ENCODE measurements at regions not wholly inside any gene's neighbourhood (a gene's known extent, or its start where the extent isn't known, plus 50 kb on each side); places are given as distances from the start of the nearest gene placed in this dataset.

DNA sequence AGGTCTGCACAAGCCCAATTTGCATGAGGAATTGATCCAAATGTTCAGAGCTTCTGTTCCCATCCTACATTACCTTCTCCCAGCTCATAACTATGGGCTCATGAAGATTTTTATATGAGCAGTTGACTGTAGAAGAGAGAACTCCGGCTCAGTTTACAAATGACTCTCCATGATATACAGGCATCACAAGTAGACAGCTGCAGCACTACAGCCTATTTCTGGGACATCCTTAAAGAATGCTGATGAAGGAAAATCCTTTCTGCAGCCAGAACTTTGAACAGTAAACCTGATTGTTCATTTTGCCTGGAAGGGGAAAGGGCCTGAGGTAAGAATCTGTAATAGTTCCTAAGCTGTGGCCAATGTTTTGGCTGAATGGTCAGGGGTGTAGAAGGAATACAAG, 174.1 kb upstream of the CXCL13 start:
- H3K4me3 ChIP-seq (ENCODE audit: low read depth in 1 of 3, low read length in 3 of 3) = no peak overlapping the region
- WGBS, 3 donors = 85 to 96% (median 91%) methylated on average over 1 of the region's 1 CpG
- no peaks in the 10 kb centered on the region for H3K4me1 ChIP-seq (ENCODE audit: control insufficient read depth in 3 of 3, insufficient read depth in 2 of 3, low read depth in 1 of 3, low read length in 2 of 3)
- peaks cover 0 to under 1% (median 0%) of the 10 kb centered on the region in 3 donors for H3K27me3 ChIP-seq (ENCODE audit: control insufficient read depth in 3 of 3, insufficient read depth in 3 of 3, low read length in 3 of 3)
- H3K36me3 ChIP-seq (ENCODE audit: control insufficient read depth in 3 of 3, insufficient read depth in 2 of 3, low read depth in 1 of 3, low read length in 3 of 3) = no peaks in the 10 kb centered on the region
- FAIRE-seq = no peak
- no peak overlapping the region for H3K27ac ChIP-seq (ENCODE audit: low read depth in 1 of 3, low read length in 2 of 3)
- DNase-seq = no peak
- H3K9me3 ChIP-seq (ENCODE audit: control insufficient read depth in 2 of 2, insufficient read depth in 1 of 2, low read depth in 1 of 2, low read length in 1 of 2) = no peaks in the 10 kb centered on the region

DNA sequence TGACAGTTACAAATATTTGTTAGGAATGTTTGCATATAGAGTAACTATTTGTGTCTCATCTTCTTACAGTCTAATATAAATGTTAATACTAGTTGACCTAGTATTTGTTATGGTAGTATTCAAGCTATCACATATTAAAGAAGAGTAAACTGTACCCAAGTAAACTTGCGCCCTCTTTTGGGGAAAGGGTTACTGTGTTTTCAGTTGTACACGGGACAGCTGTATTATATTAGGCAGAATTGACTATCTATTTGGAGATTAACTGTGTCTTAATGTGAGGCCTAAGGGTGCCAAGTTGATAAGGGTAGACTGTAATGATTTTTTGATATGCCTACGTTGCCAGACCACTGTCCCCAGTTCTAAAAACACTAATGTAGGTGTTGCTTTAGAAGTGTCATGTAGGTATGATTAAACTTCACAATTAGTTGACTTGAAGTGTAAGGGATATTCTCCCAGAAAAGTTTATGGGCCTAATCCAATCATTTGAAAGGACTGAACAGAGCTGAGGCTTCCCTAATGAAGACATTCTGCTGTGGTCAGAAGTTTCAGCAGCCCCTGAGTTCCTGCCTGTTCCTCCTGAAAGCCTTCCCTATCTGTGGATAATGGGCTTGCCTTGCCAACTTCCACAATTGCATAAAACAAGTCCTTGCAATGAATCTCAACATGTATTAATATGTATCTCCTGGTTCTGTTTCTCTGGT, 172.8 kb upstream of the CXCL13 start:
- H3K4me1 ChIP-seq (ENCODE audit: control insufficient read depth in 3 of 3, insufficient read depth in 2 of 3, low read depth in 1 of 3, low read length in 2 of 3) = no peaks in the 10 kb centered on the region
- 14 to 49% (median 28%) methylated on average over 3 of the region's 3 CpGs for WGBS, 3 donors
- no peaks in the 10 kb centered on the region for H3K9me3 ChIP-seq (ENCODE audit: control insufficient read depth in 2 of 2, insufficient read depth in 1 of 2, low read depth in 1 of 2, low read length in 1 of 2)
- no peak overlapping the region for H3K27ac ChIP-seq (ENCODE audit: low read depth in 1 of 3, low read length in 2 of 3)
- no peaks in the 10 kb centered on the region for H3K36me3 ChIP-seq (ENCODE audit: control insufficient read depth in 3 of 3, insufficient read depth in 2 of 3, low read depth in 1 of 3, low read length in 3 of 3)
- H3K4me3 ChIP-seq (ENCODE audit: low read depth in 1 of 3, low read length in 3 of 3) = no peak overlapping the region
- H3K27me3 ChIP-seq (ENCODE audit: control insufficient read depth in 3 of 3, insufficient read depth in 3 of 3, low read length in 3 of 3) = no peaks in the 10 kb centered on the region
- FAIRE-seq (no peak), DNase-seq (peak in 1 of 2 donors; percentile 47)

DNA sequence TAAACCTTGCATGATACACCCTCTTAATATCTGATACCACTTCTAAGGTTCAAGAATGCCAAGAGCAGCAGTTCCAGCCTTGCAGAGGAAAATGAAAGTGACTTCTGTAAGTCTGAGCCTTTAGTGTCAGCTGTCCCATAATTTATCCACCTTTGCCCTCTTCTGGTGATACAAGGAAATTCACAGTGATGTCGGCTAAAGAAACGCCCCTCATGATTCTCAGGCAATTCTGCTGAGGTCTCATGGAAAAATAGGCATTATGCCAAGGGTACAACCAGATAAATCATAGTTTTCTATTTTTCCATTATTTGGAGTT, 172.2 kb upstream of the CXCL13 start:
- Histone ChIP-seq H3K4me3 (ENCODE audit: low read depth in 1 of 3, low read length in 3 of 3) (no peak overlapping the region), H3K27ac (ENCODE audit: low read depth in 1 of 3, low read length in 2 of 3) (no peak overlapping the region), H3K4me1 (ENCODE audit: control insufficient read depth in 3 of 3, insufficient read depth in 2 of 3, low read depth in 1 of 3, low read length in 2 of 3) (no peaks in the 10 kb centered on the region), H3K27me3 (ENCODE audit: control insufficient read depth in 3 of 3, insufficient read depth in 3 of 3, low read length in 3 of 3) (no peaks in the 10 kb centered on the region), H3K36me3 (ENCODE audit: control insufficient read depth in 3 of 3, insufficient read depth in 2 of 3, low read depth in 1 of 3, low read length in 3 of 3) (no peaks in the 10 kb centered on the region), H3K9me3 (ENCODE audit: control insufficient read depth in 2 of 2, insufficient read depth in 1 of 2, low read depth in 1 of 2, low read length in 1 of 2) (no peaks in the 10 kb centered on the region)
- FAIRE-seq (peak; percentile 41), DNase-seq (peak; percentile 74 to 82)
- 0 to 3% (median 1%) methylated on average over 2 of the region's 2 CpGs for WGBS, 3 donors

GRCh38 chr4:77434299-77435092, 171.1 kb upstream of the CXCL13 start:
- Histone ChIP-seq H3K27me3 (ENCODE audit: control insufficient read depth in 3 of 3, insufficient read depth in 3 of 3, low read length in 3 of 3) (no peaks in the 10 kb centered on the region), H3K4me1 (ENCODE audit: control insufficient read depth in 3 of 3, insufficient read depth in 2 of 3, low read depth in 1 of 3, low read length in 2 of 3) (no peaks in the 10 kb centered on the region), H3K4me3 (ENCODE audit: low read depth in 1 of 3, low read length in 3 of 3) (no peak overlapping the region), H3K36me3 (ENCODE audit: control insufficient read depth in 3 of 3, insufficient read depth in 2 of 3, low read depth in 1 of 3, low read length in 3 of 3) (no peaks in the 10 kb centered on the region), H3K9me3 (ENCODE audit: control insufficient read depth in 2 of 2, insufficient read depth in 1 of 2, low read depth in 1 of 2, low read length in 1 of 2) (no peaks in the 10 kb centered on the region), H3K27ac (ENCODE audit: low read depth in 1 of 3, low read length in 2 of 3) (no peak overlapping the region)
- DNase-seq = no peak
- FAIRE-seq = no peak
- WGBS, 3 donors = 64 to 77% (median 74%) methylated on average over 10 of the region's 10 CpGs

DNA sequence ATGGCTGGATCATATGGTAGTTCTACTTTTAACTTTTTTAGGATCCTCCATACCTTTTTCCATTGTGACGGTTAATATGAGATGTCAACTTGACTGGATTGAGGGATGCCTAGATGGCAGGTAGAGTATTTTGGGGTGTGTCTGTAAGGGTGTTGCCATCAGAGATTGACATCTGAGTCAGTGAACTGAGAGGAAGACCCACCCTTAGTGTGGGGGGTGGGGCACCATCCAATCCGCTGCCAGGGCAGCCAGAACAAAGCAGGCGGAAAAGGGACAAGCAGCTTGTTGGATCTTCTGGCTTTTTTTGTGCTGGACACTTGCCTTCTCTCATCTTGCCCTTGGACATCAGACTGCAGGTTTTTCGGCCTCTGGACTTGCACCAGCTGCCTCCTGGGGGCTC, 168.5 kb upstream of the CXCL13 start:
- Histone ChIP-seq H3K4me3 (ENCODE audit: low read depth in 1 of 3, low read length in 3 of 3) (no peak overlapping the region), H3K27ac (ENCODE audit: low read depth in 1 of 3, low read length in 2 of 3) (no peak overlapping the region), H3K4me1 (ENCODE audit: control insufficient read depth in 3 of 3, insufficient read depth in 2 of 3, low read depth in 1 of 3, low read length in 2 of 3) (no peaks in the 10 kb centered on the region), H3K27me3 (ENCODE audit: control insufficient read depth in 3 of 3, insufficient read depth in 3 of 3, low read length in 3 of 3) (no peaks in the 10 kb centered on the region), H3K9me3 (ENCODE audit: control insufficient read depth in 2 of 2, insufficient read depth in 1 of 2, low read depth in 1 of 2, low read length in 1 of 2) (no peaks in the 10 kb centered on the region), H3K36me3 (ENCODE audit: control insufficient read depth in 3 of 3, insufficient read depth in 2 of 3, low read depth in 1 of 3, low read length in 3 of 3) (no peaks in the 10 kb centered on the region)
- DNase-seq = no peak
- no peak for FAIRE-seq
- WGBS, 3 donors = 94 to 97% (median 94%) methylated on average over 4 of the region's 4 CpGs

- no peak overlapping the region for H3K27ac ChIP-seq (ENCODE audit: low read depth in 1 of 3, low read length in 2 of 3)
- peaks cover 0 to 2% (median 0%) of the 10 kb centered on the region in 3 donors for H3K27me3 ChIP-seq (ENCODE audit: control insufficient read depth in 3 of 3, insufficient read depth in 3 of 3, low read length in 3 of 3)
- no peaks in the 10 kb centered on the region for H3K4me1 ChIP-seq (ENCODE audit: control insufficient read depth in 3 of 3, insufficient read depth in 2 of 3, low read depth in 1 of 3, low read length in 2 of 3)
- H3K9me3 ChIP-seq (ENCODE audit: control insufficient read depth in 2 of 2, insufficient read depth in 1 of 2, low read depth in 1 of 2, low read length in 1 of 2) = no peaks in the 10 kb centered on the region
- DNase-seq = no peak
- H3K36me3 ChIP-seq (ENCODE audit: control insufficient read depth in 3 of 3, insufficient read depth in 2 of 3, low read depth in 1 of 3, low read length in 3 of 3) = no peaks in the 10 kb centered on the region
- no peak overlapping the region for H3K4me3 ChIP-seq (ENCODE audit: low read depth in 1 of 3, low read length in 3 of 3)
- 96 to 100% (median 96%) methylated on average over 9 of the region's 9 CpGs for WGBS, 3 donors
- no peak for FAIRE-seq
Observed at GRCh38 chr4:77438549-77438948, 167.1 kb upstream of the CXCL13 start.

GRCh38 chr4:77443941-77444340, 161.7 kb upstream of the CXCL13 start:
- Histone ChIP-seq H3K4me1 (ENCODE audit: control insufficient read depth in 3 of 3, insufficient read depth in 2 of 3, low read depth in 1 of 3, low read length in 2 of 3) (no peaks in the 10 kb centered on the region), H3K4me3 (ENCODE audit: low read depth in 1 of 3, low read length in 3 of 3) (no peak overlapping the region), H3K9me3 (ENCODE audit: control insufficient read depth in 2 of 2, insufficient read depth in 1 of 2, low read depth in 1 of 2, low read length in 1 of 2) (no peaks in the 10 kb centered on the region), H3K36me3 (ENCODE audit: control insufficient read depth in 3 of 3, insufficient read depth in 2 of 3, low read depth in 1 of 3, low read length in 3 of 3) (no peaks in the 10 kb centered on the region), H3K27ac (ENCODE audit: low read depth in 1 of 3, low read length in 2 of 3) (no peak overlapping the region), H3K27me3 (ENCODE audit: control insufficient read depth in 3 of 3, insufficient read depth in 3 of 3, low read length in 3 of 3) (peaks cover 0 to 3% (median 0%) of the 10 kb centered on the region in 3 donors)
- no peak for FAIRE-seq
- DNase-seq = no peak
- WGBS, 3 donors = 71 to 97% (median 95%) methylated on average over 1 of the region's 1 CpG

DNA sequence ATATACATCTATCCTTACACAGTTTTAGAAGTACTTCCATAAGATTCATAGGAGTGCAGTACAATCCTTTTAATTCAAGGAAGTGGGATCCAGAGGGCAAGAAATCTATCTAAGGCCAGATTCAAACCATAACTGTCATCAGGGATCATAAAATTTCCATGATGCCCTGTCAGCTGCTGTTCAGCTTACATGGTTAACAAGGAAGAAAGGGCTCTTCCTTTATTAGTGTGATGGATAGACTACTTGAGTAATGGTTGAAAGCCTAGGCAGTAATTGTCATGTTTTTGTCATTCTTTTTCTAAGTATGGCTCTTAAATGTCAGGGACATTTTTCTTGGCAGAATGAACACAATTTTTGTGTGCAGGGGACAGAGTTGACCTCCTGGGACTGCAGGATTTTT, 159.8 kb upstream of the CXCL13 start:
- no peak overlapping the region for H3K4me3 ChIP-seq (ENCODE audit: low read depth in 1 of 3, low read length in 3 of 3)
- H3K27ac ChIP-seq (ENCODE audit: low read depth in 1 of 3, low read length in 2 of 3) = no peak overlapping the region
- H3K27me3 ChIP-seq (ENCODE audit: control insufficient read depth in 3 of 3, insufficient read depth in 3 of 3, low read length in 3 of 3) = peaks cover 0 to 3% (median 0%) of the 10 kb centered on the region in 3 donors
- H3K4me1 ChIP-seq (ENCODE audit: control insufficient read depth in 3 of 3, insufficient read depth in 2 of 3, low read depth in 1 of 3, low read length in 2 of 3) = no peaks in the 10 kb centered on the region
- no peaks in the 10 kb centered on the region for H3K36me3 ChIP-seq (ENCODE audit: control insufficient read depth in 3 of 3, insufficient read depth in 2 of 3, low read depth in 1 of 3, low read length in 3 of 3)
- no peaks in the 10 kb centered on the region for H3K9me3 ChIP-seq (ENCODE audit: control insufficient read depth in 2 of 2, insufficient read depth in 1 of 2, low read depth in 1 of 2, low read length in 1 of 2)
- FAIRE-seq (no peak), DNase-seq (no peak)

Measured in small intestine (tissue), 7 donors.